ENCODE measurements at regions not wholly inside any gene's neighbourhood (a gene's known extent, or its start where the extent isn't known, plus 50 kb on each side); places are given as distances from the start of the nearest gene placed in this dataset.

GRCh38 chr11:80365076-80365725 is 924.4 kb upstream of the TENM4 start:
- Histone ChIP-seq H4K5ac (ENCODE audit: low read depth, low read length) (no peak overlapping the region), H3K79me1 (ENCODE audit: low read depth in 1 of 2, low read length in 2 of 2) (no peaks in the 10 kb centered on the region), H3K9me3 (ENCODE audit: control insufficient read depth, insufficient read depth, low read length) (no peaks in the 10 kb centered on the region), H2BK15ac (ENCODE audit: low read depth, low read length) (no peak overlapping the region), H3K4me3 (ENCODE audit: insufficient read depth, low read depth, low read length) (no peak overlapping the region), H3K4me1 (ENCODE audit: control insufficient read depth, insufficient read depth, low read length) (no peaks in the 10 kb centered on the region), H2BK120ac (ENCODE audit: low read depth, low read length) (no peak overlapping the region), H3K4ac (ENCODE audit: low read depth, low read length) (no peak overlapping the region), H3K56ac (ENCODE audit: extremely low read depth, insufficient read depth, low read length) (no peak overlapping the region), H4K20me1 (ENCODE audit: insufficient read depth, low read length) (no peaks in the 10 kb centered on the region), H3K27ac (ENCODE audit: insufficient read depth, low read length) (no peak overlapping the region), H2AFZ (replicated peaks; ENCODE audit: low read length, poor library complexity) (no peak overlapping the region), H3K23ac (ENCODE audit: low read depth, low read length) (no peak overlapping the region), H2AK5ac (ENCODE audit: low read depth, low read length) (no peak overlapping the region), H3K4me2 (ENCODE audit: low read depth, low read length) (no peak overlapping the region), H3K14ac (replicated peaks; ENCODE audit: low read depth, low read length) (no peak overlapping the region), H3K27me3 (ENCODE audit: control insufficient read depth, insufficient read depth, low read length) (no peaks in the 10 kb centered on the region), H4K8ac (ENCODE audit: low read depth in 2 of 2, low read length in 2 of 2) (no peak overlapping the region), H3K9ac (ENCODE audit: low read depth, low read length) (no peak overlapping the region), H2BK5ac (ENCODE audit: low read depth, low read length, poor library complexity, severe bottlenecking) (no peak overlapping the region), H3K36me3 (ENCODE audit: control insufficient read depth, insufficient read depth, low read length) (no peaks in the 10 kb centered on the region), H4K91ac (ENCODE audit: insufficient read depth, low read depth, low read length) (no peak overlapping the region), H3K9me1 (ENCODE audit: insufficient read depth, low read length) (no peaks in the 10 kb centered on the region), H2AK9ac (replicated peaks; ENCODE audit: low read depth, low read length, poor library complexity) (no peak overlapping the region), H3K18ac (ENCODE audit: low read depth, low read length) (no peak overlapping the region), H2BK20ac (ENCODE audit: low read depth, low read length) (no peak overlapping the region)
- intact Hi-C loops (cut with micrococcal nuclease) = no loop called here
- CTCF ChIA-PET = no interaction called here
- dilution Hi-C loops (cut with HindIII; ENCODE audit: low sequenced_read_pairs, unreplicated experiment) = no loop called here
- DNase-seq (no peak), ATAC-seq (ENCODE audit: low read depth) (no peak)
- in situ Hi-C loops (cut with MboI; ENCODE audit: low sequenced_read_pairs) = no loop called here
- no TSS peak for BruUV-seq (replicated peaks)
- TF ChIP-seq RCOR1 (IDR thresholded peaks at IDR 0.05; ENCODE audit: insufficient replicate concordance, low read length) = no peak
- TF ChIP-seq NFE2L2 (IDR thresholded peaks at IDR 0.05; ENCODE audit: low read depth, low read length) = no peak
- TF ChIP-seq SMC3 (IDR thresholded peaks at IDR 0.05; ENCODE audit: low read depth, low read length) = no peak
- no peak for TF ChIP-seq CTCF (conservative IDR thresholded peaks at IDR 0.05; ENCODE audit: low read depth, low read length)
- TF ChIP-seq RAD21 (IDR thresholded peaks at IDR 0.05; ENCODE audit: low read length) = no peak
- TF ChIP-seq BHLHE40 (IDR thresholded peaks at IDR 0.05; ENCODE audit: low read depth, low read length) = no peak
- no peak for TF ChIP-seq MAFK (IDR thresholded peaks at IDR 0.05; ENCODE audit: low read depth, low read length)
- no peak for TF ChIP-seq MXI1 (IDR thresholded peaks at IDR 0.05; ENCODE audit: borderline replicate concordance, low read depth, low read length)
- no peak for TF ChIP-seq USF2 (IDR thresholded peaks at IDR 0.05; ENCODE audit: low read depth, low read length)
- no peak for TF ChIP-seq MAZ (IDR thresholded peaks at IDR 0.05; ENCODE audit: borderline replicate concordance, low read depth, low read length)
- no CpG with 5 or more reads among the region's 2 CpGs for WGBS, 2 experiments (ENCODE audit: extremely low coverage in 2 of 2, insufficient read length in 1 of 2)
- POLR2A ChIA-PET (ENCODE audit: unreplicated experiment) = no interaction called here
